Activated naive CD4-positive, alpha-beta T cell treated with Interleukin-2 at 50 U/mL for 16 hours (primary cell): ENCODE measurements at regions not wholly inside any gene's neighbourhood (a gene's known extent, or its start where the extent isn't known, plus 50 kb on each side); places are given as distances from the start of the nearest gene placed in this dataset.
"Not testable (repeated sequence)": the region's sequence is repeated elsewhere in the genome, so short reads cannot be mapped to it uniquely, and the experiment has no call there.

Experiments used
- DNase-seq: peaks from one replicate; pipeline ENCODE4 v3.0.0-alpha.2; 2020

DNA sequence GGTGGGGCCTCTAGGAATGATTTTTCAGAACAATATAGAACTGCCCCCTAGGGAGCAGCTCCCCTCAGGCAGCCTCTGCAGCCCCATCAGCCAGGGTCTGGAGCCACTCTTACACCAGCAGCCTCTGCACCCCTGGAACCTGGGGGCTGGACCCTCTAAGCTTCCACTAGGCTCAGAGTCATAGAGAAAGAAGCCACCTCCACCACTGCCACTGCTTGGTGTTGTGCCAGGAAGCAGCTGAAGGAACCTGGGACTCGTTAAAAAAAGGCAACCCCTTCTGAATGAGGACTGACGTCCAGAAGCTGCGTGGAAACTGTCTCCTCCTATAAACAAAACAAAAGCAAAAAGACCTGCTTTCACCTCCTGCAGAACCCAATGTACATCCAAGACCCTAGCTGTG, 98.1 kb upstream of the HS6ST1 start:
- DNase-seq, result no peak

DNA sequence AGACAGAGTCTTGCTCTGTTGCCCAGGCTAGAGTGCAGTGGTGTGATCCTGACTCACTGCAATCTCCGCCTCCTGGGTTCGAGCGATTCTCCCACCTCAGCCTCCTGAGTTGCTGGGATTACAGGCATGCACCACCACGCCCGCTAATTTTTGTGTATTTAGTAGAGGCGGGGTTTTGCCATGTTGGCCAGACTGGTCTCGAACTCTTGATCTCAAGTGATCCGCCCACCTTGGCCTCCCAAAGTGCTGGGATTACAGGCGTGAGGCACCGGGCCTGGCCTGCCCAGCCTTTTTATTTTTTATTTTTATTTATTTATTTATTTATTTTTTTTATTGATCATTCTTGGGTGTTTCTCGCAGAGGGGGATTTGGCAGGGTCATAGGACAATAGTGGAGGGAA, 98.6 kb upstream of the HS6ST1 start:
- DNase-seq, result not testable (repeated sequence)

DNA sequence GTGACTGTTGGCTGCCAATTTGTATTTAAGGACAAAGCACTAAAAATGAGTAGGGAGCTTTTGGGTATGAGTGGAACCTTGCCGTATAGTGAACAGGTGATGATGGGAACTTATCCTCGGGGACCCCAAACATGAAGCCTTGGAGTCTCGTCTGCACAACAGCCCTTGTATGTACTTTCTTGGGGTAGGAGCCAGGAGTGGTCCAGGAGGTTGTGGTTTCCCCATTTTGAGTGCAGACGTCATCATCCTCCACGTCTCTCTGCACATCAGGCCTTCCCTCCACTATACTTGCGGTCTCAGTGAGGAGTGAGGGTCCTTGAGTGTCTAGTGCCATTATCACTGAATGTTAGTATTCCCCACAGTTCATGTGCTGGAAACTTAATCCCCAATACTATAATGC, 101.5 kb upstream of the HS6ST1 start:
- no peak for DNase-seq

DNA sequence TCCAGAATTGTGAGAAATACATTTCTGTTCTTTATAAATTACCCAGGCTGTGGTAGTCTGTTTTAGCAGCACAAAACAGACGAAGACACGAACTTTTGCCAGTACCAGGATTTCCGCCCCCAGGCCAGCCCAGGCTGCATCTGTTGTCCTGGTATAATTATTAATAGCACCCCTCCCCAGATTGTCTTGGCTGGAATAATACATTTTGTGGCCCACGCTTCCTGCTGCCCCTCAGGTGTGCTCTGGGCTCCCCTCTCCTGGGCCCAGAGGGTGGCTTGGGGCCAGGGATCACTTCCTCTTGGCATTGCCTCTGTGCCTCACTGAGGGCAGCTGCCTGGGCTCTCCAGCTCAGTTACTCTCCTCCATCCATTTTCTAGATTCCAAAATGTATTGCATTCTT, 102.1 kb upstream of the HS6ST1 start:
- no peak for DNase-seq

DNA sequence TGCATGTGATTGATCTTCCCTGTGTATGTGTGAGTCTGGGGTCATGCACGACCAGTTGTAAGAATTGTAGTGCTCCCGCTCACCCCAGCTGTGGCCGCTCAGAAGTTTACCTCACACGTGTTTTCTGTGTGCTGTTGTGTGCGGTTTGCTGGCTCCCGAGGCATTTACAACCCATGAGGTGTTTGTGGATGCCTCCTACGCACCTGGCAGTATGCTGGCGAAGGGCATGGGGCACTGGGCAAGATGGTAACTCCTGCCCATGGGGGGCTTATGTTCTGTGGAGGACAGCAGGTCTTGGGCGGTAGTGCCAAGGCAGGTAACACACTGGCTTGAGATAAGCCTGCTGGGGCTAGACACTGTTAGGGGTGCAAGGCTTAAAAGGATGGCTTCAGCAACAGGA, 102.6 kb upstream of the HS6ST1 start:
- DNase-seq, result no peak

DNA sequence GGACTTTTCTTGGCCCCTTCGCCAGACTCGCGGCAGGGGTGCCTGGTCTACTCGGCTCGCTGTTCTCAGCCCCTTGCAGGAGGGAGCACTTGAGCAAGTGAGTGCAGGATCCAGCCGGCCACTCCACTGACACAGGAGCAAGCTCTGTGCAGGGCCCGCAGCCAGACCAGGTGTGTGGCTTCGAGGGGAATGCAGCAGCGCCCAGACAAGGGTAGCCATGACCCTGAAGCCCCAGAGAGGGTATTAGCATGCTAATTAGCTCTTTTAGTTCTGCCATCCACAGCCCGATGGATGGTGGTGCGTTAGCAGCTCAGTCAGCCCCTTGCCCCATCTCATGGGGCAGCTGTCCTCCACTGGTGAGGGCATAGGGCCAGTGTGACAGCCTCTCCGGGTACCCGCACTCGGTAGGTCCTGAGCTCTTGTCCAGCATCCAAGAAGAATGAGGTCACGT, 103.2 kb upstream of the HS6ST1 start:
- DNase-seq, result no peak

DNA sequence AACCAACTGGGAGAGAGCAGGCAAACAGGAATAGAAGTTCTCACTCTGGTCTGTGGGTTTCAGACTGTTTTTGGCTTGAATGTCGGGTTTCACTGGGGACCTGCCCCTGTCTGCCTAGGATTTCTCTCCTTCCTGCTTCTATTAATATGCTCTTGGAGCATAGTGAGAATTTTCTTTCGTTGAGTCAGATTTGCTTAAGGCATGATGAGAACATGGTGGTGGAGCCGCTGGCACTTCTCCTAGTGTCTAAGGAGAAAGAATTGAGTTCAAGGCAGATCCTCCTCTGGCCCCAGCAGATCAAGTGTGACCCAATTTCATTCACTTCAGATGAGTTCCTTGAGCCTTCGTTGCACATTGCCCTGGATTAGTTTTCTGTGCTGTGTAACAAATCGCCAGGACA, 103.9 kb upstream of the HS6ST1 start:
- DNase-seq, result no peak

DNA sequence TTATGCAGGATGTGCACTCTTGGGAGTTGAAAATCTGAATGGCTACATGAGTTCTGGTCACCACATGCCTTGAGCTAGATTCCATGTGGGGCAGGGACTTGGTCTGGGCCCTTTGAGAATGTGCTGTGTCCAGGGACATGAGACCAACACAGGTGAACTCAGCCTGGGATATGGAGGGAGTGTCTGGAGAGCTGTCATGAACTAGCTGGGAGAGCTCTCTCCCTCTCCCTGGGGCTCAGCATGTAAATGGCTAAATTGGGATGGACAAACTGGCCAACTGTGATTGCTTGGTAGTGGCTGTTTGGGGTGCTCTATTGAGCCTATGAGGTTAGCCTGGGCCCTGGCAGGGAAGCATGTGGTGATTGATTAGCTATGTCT, 105.1 kb upstream of the HS6ST1 start:
- no peak for DNase-seq

DNA sequence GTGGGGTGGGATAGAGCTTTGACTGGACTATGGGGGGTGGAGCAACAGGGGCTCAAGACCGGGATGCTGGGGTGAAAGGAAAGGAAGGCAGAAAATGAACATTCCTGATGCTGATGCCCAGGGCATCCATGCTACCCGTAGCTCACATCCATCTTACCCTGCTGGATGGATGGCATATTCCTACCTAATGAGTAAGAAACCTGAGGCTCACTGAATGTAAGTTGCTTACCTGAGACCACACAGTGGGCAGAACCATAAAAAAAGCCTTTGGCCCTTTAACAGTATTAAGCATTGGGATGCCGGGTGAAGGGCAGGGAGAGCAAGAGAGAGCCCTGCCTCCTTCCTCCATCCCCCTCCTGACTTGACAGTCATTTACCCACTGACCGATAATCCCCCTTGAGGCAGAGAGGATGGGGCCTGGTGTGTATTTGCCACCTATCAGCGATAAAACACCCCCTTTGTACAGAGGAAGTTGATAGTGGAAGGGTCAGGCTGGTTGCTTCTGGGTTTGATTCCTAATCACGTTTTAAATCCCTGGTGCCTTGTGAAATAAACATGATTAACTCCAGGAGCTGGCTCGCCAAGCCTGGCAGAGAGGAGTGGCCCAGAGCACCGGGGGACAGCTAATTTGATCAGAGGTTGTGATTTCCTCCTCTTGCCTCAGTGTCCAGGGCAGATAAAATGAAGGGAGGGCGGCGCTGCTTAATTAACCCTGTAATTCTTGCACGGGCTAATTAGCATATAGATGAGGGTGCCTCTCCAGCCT, 105.9 kb upstream of the HS6ST1 start:
- DNase-seq, result no peak

DNA sequence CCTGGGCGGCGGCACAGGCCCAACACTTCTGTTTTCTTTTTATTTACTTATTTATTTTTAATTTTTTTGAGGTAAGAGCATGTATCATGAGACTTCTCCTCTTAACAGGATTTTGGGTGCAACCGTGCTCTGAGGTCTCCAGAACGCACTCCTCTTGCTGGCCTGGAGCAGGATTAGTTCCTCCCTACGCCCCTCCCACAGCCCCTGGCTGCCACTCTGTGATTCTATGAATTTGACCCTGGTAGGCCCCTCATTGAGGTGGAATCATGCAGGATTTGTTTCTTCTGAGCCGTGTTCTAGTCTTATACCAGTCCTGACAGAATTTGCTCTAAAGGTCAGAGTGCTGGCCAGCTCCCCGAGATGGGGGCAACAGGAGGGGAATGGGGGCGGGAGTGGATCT, 106.5 kb upstream of the HS6ST1 start:
- DNase-seq, result no peak

DNA sequence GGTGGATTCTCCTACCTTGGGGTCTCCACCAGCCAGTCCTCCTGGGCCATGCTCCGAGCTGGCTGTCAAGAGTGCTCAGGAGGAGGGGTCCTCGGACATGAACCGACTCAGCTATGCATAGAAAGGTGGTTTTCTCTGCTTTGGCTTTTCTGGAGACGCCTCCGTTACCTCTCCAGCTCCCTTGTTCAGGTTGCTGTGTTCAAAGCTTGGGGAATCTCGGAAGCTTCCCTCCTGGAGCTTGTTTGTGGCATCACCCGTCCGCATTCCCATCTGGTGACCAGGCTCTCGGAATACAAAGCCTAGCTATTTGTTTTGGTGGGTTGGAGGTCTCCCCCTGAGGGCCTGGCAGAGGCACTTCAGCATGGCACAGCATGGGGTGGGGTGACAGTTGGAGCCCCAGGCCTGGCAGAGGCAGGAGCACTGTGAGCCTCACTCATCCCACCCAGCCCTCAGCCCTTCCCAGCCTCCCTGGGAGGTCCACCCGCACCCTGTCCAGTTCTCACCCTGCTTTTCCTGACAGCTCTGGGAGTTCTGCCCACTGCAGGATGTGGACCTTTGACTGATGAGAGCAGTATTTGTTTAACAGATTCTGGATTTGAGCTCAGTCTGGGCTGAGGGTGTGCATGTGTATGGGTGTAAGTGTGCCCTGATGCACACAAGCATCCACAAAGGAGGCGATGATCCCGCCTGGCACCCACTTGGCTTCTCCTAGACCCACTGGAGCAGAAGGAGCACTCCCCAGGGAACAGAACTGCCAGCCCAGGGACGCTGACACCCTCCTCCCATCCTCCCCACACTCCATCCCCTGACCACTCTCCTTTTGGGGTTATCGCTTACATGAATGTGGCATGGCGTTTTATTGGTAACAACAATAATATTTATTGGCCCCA, 107.3 kb upstream of the HS6ST1 start:
- no peak for DNase-seq

DNA sequence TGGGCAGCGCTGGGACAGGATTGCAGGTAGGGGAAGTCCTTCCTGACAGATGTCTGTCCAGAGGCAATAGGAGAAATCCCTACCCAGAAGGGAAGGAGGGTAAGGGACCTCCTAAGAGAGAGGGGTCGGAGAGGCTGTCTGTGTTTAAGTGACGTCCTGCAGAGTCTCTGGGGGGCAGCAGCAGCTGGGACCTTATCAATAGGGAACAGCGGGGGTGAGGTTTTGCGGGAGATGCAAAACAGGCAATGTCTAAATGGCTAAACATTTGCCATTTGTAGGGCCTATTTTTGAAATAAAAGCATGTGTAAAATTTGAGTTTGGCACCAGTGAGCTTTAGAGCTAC, 108.7 kb upstream of the HS6ST1 start:
- no peak for DNase-seq

DNA sequence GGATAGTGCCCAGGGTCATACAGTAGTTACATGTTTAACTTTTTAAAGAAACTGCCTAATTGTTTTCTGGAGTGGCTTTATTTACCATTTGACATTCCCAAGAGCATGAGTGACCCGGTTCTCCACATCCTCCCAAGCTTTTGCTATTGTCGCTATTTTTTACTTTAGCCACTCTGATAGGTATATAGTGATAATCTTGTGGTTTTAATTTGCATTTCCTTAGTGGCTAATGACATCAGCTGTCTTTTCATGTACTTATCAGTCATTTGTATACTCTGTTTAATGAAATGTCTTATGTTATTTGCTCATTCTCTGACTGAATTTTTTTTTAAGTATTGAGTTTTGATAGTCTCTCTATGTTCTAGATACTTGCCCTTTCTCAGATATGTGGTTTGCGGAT, 109.7 kb upstream of the HS6ST1 start:
- DNase-seq, result no peak

DNA sequence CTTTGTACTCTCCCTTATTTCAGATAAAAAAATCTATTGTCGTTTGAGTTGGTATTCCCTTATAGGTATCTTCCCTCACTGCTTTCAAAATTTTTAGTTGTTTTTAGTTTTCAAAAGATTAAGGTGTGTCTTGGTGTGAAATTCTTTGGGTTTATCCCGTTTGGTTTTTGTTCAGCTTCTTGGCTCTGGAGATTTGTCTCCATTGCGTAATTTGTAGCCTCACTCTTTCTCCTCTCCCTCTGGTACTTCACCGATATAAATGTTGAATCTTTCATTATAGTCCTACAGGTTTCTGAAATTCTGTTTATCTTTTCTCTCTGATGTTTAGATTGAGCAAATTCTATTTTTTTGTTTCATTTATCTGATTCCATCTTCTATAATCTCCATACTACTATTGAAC, 113.8 kb upstream of the HS6ST1 start:
- DNase-seq, result no peak

DNA sequence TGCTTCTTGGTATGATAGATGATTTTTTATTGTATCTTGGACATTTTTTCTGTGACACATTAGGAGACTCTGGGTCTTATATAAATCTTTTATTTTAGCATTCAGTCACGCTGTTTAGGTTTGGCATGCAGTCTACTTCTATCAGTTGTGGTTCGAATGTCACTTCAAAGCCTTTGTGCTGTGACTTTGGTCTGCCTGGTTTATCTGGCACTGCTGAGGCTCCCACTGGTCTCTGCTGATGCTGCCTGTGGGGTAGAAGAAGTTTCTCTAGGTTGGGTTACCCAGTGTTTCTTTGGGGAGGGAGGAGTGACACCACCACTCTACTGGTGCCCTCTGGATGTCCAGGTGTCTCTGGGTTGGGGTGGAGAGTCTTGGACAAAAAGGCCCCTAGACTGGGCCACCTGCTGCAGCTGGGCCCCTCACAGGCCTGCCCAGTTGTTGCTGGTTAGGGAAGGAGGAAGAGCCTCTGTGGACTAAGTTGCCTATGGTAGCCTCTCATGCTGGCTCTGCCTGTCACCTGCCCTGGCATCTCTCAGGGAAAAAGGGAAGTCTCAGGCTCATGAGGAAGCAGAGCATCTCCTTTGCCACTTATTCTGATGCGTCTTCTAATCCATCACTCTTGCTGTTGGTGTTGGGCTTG, 115.4 kb upstream of the HS6ST1 start:
- DNase-seq, result no peak

DNA sequence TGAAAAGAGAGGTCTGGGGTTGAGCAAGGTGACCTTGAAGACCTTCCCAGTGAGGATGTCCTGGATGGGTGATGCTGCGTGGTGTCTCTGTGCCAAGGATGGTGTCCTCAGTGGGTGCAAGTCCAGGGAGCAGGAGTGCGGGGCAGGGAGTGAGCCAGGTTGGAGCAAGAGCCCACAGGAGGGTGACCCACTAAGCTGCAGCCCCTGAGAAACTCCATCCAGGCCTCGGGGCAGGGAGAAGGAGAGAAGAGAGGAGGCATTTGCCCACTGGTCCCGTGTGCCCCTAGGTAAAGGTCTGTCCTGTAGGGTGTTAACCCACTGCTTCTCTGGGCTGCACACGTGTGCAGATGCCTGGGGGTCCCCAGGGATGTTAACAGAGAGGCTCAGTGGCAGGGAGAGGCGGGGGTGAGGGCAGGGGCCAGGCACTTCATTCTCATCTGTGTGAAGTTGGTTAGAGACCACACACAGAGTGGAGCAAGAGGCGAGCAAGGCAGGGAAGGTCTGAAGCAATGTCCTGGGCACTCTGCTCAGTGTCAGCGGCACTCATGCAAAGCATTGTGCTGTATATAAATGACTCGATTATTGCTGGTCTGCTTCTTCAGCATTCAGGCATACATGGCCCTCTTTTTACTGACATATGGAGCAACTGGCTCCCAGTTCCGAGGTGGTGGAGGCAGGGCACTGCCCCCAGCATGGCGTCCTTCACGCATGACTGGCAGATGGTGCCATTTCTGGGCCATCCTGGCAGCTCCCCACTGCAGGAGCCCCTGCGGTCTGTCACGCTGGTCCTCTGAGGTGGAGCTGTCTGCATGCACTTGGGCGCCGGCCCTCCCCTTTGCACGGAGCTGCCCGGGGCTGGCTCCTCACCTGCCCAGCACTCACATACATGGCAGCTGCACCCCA, 117.2 kb upstream of the HS6ST1 start:
- DNase-seq, result no peak

DNA sequence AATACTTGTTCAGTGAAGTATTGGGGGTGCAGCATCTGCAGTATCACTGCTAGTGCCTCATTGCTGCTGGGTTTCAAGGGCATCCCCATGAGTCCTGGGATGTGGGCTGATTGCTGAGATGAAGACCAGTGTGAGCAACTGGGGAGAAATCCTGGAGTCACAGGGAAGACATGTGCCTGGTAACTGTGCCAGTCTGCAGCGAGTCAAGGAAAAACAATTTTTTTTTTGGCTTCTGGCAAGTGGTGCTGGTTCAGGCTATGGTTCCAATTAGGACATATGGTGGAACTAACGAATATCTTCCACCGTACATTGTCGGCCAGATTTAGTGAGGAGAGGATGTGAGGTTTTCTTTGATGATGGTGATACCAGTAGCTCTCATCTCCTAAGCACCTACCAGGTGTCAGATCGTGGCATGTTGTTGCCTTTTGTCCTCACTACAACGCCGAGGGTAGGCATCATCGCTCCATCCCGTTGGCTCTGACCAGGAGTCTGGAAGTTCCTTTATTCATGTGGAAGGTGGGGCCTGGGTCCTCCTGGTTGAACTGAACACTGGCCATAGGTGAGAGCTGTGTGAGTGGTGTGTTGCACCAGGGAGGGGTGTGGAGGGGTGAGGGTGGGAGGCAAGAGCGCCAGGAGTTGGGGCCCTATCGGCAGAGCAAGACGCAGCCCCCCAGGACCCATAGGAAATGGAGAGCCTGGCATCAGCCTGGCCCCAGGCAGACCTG, 118.0 kb upstream of the HS6ST1 start:
- no peak for DNase-seq

DNA sequence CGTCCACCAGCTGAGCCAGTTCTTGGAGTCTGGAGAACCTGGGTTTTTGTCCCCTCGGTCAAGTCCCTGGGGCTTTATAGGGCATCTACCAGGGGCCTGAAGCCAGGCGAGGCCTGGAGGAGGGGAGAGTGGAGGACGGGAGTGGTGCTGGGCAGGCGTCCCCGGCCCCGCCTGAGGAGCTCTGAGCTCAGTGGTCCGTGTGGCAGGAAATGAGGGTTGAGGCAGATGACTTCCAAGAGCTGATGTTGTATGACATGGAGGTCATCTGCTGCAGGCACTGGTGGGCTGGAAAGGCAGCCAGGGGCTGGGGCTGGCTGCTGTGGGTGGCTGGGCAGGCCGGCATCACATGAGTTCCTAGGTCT, 118.5 kb upstream of the HS6ST1 start:
- no peak for DNase-seq

DNA sequence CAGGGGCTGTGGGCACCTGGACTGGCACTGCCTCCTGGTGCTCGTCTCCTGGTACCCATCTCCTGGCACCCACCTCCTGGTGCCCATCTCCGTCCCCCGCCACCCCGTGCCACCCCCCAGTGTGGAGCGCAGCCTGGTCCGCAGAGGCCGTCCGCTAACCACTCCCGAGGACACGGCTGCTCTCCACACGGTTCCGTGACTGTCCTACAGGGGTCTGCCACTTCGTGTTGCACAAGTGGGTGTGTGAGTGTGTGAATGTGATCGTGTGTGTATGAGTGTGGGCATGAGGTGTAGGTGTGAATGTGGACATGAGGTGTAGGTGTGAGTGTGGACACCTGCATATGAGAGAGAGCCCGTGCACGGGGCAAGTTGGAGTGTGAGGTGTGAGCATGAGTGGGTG, 119.4 kb upstream of the HS6ST1 start:
- DNase-seq, result no peak

DNA sequence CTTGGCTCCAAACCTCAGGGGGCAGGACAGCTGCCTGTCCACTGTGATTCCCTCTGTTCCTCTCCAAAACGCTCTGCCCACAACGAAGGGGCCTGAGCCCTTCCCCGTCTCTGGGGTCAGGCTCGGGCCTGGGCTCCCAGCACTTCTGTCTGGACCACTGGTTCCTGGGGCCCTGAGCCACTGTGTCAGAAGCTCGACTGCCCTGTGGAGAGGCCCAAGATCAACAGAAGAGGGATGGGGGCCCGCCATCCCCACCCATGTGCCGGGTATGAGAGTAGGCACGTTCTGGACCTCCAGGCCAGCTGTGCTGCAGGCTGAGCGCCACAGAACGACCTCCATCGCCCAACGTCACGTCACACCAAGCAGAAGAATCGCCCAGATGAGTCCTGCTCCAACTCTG, 119.9 kb upstream of the HS6ST1 start:
- DNase-seq, result no peak

DNA sequence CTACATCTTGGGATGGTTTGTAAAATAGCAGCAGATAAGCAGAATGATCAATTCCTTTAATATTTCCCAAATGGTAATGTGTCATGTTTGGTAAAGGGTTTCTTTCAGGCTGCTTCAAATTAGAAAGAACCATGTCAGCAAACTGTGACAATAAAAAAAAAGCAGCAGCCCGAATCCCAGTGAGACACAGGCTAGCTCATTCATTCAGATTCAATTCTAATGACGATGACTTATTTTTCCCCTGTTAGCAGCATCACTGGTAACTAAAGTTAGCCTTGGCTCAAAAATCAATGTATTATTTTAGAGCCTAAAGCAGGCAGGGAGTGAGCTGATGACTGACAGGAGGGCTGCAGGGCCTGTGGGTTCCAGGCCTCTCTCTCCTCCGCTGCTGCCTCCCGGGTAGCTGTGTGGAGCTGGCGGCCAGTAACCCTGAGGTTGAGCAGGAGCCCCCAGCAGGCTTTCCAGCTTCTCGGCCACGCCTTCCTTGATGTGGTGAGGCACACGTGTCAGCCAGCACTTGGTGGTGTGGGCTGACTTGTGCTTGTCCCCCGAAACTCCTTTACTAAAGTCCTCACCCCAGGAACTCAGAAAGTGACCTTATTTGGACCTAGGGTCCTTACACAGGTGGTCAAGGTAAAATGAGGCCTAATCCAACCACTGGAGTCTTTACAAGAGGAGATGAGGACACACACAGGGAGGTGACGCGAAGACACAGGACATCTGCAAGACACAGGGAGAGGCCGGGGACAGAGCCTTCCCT, 120.5 kb upstream of the HS6ST1 start:
- DNase-seq, result no peak
